Stimulated activated CD4-positive, alpha-beta T cell treated with anti-CD3 and anti-CD28 coated beads, Interleukin-1b, Interleukin-23, amount 100 ng/mL, for 24 hours (primary cell): ENCODE measurements at regions not wholly inside any gene's neighbourhood (a gene's known extent, or its start where the extent isn't known, plus 50 kb on each side); places are given as distances from the start of the nearest gene placed in this dataset.

Source experiments
- DNase-seq, 4 experiments: peaks; one replicate each; pipeline ENCODE4 v3.0.0-alpha.2; 2020; ENCODE audit warnings: low read depth in 4 of 4, low spot score in 1 of 4

DNA sequence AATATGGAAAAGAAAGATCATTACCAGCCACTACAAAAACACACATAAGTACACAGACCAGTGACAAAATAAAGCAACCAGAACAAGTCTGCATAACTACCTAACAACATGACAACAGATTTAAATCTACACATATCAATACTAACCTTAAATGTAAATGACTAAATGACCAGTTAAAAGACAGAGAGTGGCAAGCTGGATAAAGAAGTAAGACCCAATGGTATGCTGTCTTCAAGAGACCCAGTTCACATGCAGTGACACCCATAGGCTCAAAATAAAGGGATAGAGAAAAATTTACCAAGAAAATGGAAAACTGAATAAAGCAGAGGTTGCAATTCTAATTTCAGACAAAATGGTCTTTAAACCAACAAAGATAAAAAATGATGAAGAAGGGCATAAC, 938.1 kb downstream of the EFNA5 start:
- no peak for DNase-seq

DNA sequence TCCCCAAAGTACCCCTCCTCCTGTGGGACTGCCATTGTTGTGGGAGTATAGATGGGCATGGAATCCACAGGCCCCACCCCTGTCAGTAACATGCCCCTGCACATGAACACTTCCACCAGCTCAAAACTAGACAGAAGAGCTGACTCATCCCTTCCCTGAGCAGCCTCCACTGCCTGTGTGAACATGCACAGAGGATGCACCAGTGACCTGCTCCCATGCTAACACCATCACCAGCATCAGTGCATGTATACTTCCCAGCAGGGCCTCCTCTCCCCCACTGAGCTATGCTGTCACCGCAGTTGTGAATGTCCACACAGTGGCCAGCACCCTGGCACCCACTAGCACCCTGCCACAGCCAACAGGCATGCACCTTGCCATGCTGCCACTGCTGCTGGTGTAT, 939.8 kb downstream of the EFNA5 start:
- DNase-seq = no peak

DNA sequence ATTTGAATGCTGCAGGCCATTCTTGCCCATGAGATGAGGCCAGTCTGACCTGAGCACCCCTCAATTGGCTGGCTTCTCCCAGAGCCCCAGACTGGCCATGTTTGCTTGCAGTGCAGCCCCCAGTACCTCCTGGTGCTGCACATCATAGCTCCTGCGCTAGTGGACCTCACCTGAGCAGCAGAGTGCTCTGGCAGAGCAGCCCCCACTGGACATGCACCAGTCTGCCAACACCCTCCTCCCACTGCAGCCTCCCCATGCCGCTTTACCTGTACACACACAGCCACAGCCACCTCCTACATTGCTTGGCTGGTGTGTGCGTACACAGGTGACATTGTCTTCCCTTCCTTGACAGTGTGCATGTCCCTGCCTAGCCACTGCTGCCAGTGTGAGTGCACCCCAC, 940.2 kb downstream of the EFNA5 start:
- DNase-seq = no peak

GRCh38 chr5:106728208-106728607, 942.5 kb downstream of the EFNA5 start:
- DNase-seq = no peak

GRCh38 chr5:106727071-106727470, 943.7 kb downstream of the EFNA5 start:
- DNase-seq = no peak

DNA sequence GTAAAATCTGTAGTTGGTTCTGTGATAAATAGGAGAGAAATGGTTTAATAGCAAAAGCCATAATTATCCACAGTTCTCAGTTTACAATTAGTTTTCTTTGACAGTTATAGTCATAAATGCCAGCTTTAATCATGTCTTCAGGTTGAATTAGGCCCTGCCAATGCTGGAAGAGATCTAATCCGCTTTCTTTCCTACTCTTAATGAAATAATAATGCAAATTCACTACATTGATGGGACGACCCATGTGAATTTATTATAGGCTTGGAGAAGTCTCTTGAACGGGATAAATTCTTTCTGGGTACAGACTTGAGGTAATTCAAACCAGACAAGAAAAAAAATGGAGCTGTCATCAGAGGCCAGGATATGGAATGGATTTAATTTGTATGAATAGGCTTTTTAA, 950.4 kb downstream of the EFNA5 start:
- no peak for DNase-seq

GRCh38 chr5:106699796-106700195, 970.9 kb downstream of the EFNA5 start:
- no peak for DNase-seq

DNA sequence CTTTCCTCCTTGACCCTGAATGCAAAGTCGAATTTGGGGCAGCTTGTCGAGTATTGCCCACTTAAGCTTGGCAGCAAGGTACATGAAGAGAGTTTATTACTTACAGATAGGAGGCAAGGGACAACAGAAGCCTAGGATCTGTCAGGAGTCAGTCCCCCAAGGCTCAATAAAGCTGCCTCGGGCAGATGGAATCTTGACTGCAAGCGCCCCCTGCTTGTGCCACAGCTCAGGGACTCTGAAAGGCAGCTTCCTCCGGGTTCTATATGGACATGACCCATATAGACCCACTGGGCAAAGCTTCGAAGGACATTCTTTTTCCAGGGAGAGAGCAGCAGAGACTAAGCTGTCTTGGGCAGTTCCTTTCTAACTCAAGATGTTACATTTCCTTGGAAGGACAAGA, 971.5 kb downstream of the EFNA5 start:
- no peak for DNase-seq

- no peak for DNase-seq
Observed at GRCh38 chr5:106698169-106698568, 972.6 kb downstream of the EFNA5 start.

- no peak for DNase-seq
Observed at GRCh38 chr5:106691701-106692100, 979.0 kb downstream of the EFNA5 start.

DNA sequence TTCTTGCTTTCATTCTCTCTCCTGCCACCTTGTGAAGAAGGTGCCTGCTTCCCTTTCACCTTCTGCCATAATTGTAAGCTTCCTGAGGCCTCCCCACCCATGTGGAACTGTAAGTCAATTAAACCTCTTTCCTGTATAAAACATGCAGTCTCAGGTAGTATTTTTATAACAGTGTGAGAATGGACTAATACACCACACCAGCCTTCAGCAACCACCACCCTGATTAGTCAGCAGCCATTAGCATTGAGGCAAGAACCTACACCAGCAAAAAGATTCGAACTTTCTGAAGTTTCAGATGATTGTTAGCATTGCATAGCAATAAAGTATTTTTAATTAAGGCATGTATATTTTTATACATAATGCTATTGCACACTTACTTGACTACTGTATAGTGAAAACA, 980.2 kb downstream of the EFNA5 start:
- DNase-seq = no peak

DNA sequence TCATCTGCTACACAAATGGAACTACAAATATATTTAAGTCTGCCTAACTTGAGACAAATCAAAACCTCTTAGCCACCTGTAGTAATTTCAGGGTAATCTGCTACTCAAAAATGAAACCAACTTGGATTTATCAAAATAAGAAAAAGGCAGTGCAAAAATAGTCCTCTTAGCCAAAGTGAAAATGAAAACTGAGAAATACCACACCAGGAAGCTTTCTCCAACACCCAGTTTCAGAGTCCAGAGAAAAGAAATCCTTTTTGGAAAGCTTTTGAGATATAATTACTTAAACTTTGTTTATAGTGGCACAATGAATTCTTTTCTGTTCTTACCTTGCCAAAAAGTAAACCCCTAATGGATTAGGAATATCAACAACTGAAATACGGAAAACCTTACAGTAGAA, 990.4 kb downstream of the EFNA5 start:
- DNase-seq = no peak

DNA sequence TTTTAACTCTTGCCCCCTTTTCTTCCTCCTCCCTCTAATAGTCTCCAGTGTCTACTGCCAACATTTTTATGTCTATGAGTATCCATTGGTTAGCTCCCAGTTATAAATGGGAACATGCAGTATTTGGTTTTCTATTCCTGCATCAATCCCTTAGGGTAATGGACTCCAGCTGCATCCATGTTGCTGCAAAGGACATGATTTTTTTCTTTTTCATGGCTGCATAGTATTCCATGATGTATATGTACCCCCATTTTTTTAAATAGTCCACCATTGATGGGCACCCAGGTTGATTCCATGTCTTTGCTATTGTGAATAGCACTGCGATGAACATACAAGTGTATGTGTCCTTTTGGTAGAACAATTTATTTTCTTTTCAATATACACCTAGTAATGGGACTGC, 993.7 kb downstream of the EFNA5 start:
- no peak for DNase-seq

- no peak for DNase-seq
Observed at GRCh38 chr5:106675687-106676086, 995.0 kb downstream of the EFNA5 start.

DNA sequence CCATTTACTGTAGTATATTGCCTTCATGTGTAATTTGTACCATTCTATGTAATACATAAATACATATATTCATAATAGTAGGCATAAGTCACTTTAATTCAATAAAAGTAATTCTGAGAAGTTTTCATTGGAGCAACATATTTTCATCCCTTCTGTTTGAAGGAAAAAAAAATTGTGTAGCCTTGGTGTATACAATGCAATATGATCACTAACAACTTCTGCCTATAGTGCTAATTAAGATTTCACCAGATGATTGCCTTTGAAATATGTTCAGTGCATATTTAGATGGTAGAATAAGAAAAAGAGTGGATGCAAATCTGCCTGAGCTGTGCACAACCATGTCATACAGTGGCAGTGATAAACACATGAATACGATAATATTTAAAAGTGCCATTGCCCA, 996.8 kb downstream of the EFNA5 start:
- no peak for DNase-seq

DNA sequence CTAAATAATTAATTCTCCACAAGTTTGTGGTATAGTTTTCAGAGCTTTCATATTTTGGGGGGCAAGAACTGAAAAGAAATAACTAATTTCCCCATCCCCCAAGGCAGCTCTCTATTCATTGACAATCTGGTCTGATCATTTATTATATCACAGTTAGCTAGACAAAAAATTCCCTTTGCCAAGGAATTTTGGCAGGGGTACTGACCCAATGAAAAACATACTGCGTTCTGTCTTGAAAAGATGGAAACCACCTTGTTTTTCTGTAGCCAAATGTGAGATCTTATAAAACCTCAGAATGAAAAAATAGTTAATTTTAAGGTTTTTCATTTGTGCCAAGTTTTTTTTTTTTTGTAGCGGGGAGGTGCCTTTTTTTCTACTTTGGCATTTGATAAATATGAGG, 1008.9 kb downstream of the EFNA5 start:
- no peak for DNase-seq

DNA sequence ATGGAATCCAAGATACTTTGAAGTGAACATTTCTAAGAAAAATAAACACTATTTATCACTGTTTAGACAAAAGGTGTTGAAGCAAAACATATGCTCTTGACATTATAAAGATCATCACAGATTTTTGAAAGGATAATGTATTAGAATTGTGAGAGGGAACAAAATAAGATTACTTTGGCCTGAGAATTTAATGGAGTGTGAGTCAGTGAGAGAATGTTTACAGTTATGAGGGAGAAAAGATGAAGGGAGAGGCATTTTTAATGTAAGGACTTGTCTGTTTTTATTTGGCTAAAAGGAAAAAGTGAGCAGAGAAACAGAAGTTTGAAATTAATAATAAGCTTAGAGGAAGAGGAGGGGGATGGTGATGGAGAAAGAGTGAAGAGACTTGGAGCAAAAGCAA, 1010.1 kb downstream of the EFNA5 start:
- DNase-seq = no peak

DNA sequence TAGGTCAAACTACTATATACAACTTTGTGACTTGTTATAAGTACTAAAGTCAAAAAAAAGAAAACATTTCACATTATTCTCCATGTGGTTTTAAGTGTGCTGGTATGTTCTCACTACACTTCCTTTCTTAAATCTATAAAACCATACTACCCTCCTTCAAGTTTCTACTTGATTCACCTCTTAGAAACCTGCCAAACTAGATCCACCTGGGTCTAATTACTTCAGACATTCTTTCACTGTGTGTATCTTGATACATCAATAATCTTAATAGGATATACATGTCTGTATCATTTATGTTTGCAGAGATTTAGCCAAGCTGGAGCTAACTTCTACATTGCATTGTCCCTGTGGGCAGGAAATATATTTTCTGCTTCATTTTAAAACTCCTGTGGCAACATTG, 1012.6 kb downstream of the EFNA5 start:
- no peak for DNase-seq

DNA sequence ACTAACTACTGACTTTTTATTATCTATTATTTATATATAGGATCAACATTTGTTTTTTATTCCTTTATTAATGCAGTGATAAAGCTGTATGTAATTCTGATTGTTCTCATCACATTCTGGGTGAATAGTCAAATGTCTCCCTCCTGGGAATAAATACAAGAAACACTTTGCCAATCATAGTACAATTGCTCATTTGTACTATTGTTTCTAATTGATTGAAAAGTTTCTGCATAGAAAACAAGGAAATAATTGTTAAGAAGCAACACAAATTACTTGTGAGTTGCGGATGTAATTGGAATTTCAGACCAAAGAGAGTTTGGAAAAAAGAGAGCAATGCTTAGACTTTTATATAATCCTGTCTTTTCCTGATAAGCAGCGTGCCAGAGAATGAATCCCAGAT, 1013.9 kb downstream of the EFNA5 start:
- DNase-seq = no peak

DNA sequence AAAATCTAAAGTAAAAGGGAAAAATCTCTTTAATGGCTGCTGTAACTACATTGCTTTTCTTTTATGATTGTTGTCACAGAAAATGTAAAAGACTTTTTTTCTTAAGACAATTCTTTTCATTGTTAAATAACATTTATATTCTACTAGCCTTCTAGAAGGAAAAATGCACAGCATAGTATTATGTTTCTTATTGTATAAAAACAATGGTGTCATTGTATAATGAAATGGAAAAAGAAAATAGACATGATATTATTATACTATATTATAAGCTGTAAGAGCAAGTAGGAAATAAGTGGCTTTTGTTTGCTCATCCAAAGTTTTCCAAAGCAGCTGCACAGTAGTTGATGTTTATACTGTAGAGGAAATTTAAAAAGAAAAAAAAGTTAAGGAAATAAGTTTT, 1021.7 kb downstream of the EFNA5 start:
- no peak for DNase-seq

GRCh38 chr5:106648401-106648800, 1022.3 kb downstream of the EFNA5 start:
- no peak for DNase-seq

GRCh38 chr5:106646106-106646505, 1024.6 kb downstream of the EFNA5 start:
- DNase-seq = no peak

DNA sequence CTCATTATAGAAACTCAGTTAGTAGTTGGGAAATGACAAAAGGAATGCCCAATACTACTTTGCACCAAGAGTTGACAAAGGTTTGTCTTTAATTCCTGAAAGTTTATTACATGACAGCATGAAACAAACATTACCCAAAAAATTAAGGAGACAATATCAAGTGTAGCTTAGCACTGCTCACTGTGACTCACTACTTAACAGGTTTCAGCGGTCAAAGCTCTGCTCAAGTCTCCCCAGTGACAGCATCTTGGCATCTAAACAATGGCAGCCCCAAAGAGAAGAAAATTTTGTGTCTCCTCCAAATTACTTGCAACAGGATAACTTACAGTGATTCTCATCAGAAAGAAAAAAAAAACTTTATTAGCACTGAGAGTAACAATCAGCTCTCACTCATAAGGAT, 1030.2 kb downstream of the EFNA5 start:
- no peak for DNase-seq

DNA sequence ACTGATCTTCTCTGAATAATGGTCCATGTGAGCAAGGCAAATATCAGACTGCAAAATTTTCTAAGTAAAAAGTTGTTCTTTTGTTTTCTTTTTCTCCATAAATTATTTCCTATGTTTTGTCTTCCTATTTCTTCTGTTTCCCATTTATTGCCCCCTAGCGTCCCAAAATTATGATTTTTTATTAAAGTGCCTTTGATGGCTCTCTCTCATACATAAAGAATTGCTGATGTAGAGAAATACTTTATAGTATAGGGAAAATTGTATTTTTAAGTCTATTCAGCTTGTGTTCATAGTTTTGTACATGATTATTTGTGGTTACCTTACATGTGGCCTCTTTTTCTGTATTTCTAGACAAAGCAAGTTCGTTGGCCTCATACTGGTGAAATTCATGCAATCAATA, 1031.2 kb downstream of the EFNA5 start:
- DNase-seq = no peak
